Skin of body (tissue), 1 donor: ENCODE measurements at regions not wholly inside any gene's neighbourhood (a gene's known extent, or its start where the extent isn't known, plus 50 kb on each side); places are given as distances from the start of the nearest gene placed in this dataset.

Experiments used
- DNase-seq: peaks from one replicate; lab custom pipeline; 2025; lab: John Stamatoyannopoulos, UW

- peak; percentile 19 for DNase-seq
Measured at GRCh38 chr7:25662841-25663800, 434.8 kb upstream of the NPVF start.

GRCh38 chr7:25663877-25664276 lies 435.6 kb upstream of the NPVF start:
- DNase-seq, result peak; percentile 90

- no peak for DNase-seq
Measured at GRCh38 chr7:25664593-25664992, 436.3 kb upstream of the NPVF start.

- DNase-seq, result peak; percentile 86
Measured at GRCh38 chr7:25665374-25665773, 437.1 kb upstream of the NPVF start.

- DNase-seq, result no peak
Measured at GRCh38 chr7:25665903-25666670, 437.8 kb upstream of the NPVF start.

GRCh38 chr7:25666671-25667060 lies 438.4 kb upstream of the NPVF start:
- DNase-seq, result no peak

- no peak for DNase-seq
Measured at GRCh38 chr7:25669281-25669781, 441.0 kb upstream of the NPVF start.

GRCh38 chr7:25669961-25670841 lies 441.9 kb upstream of the NPVF start:
- peak; percentile 65 for DNase-seq

GRCh38 chr7:25671111-25671510 lies 442.8 kb upstream of the NPVF start:
- DNase-seq, result no peak

- no peak for DNase-seq
Measured at GRCh38 chr7:25672496-25672895, 444.2 kb upstream of the NPVF start.

- DNase-seq, result no peak
Measured at GRCh38 chr7:25675789-25676474, 447.6 kb upstream of the NPVF start.

GRCh38 chr7:25677595-25677994 lies 449.3 kb upstream of the NPVF start:
- DNase-seq, result no peak

- no peak for DNase-seq
Measured at GRCh38 chr7:25678215-25678614, 449.9 kb upstream of the NPVF start.

GRCh38 chr7:25680636-25681035 lies 452.4 kb upstream of the NPVF start:
- DNase-seq, result no peak

- no peak for DNase-seq
Measured at GRCh38 chr7:25684360-25684759, 456.1 kb upstream of the NPVF start.

GRCh38 chr7:25686493-25686892 lies 458.2 kb upstream of the NPVF start:
- no peak for DNase-seq

- DNase-seq, result peak; percentile 42
Measured at GRCh38 chr7:25694211-25694610, 457.8 kb upstream of the NFE2L3 start.

GRCh38 chr7:25694699-25695098 lies 457.3 kb upstream of the NFE2L3 start:
- DNase-seq, result peak; percentile 75

- DNase-seq, result no peak
Measured at GRCh38 chr7:25696571-25696970, 455.4 kb upstream of the NFE2L3 start.

- no peak for DNase-seq
Measured at GRCh38 chr7:25698451-25699113, 453.4 kb upstream of the NFE2L3 start.
